Colonic mucosa (tissue), 4 donors: ENCODE measurements at regions not wholly inside any gene's neighbourhood (a gene's known extent, or its start where the extent isn't known, plus 50 kb on each side); places are given as distances from the start of the nearest gene placed in this dataset.

Experiments
- DNase-seq: peaks from one replicate; pipeline ENCODE4 v3.0.0-alpha.2; 2020
- H3K27ac ChIP-seq: fragments of 200-600 bp; one replicate; pipeline ENCODE4 v1.8.0; 2021
- H3K27me3 ChIP-seq: fragments of 200-600 bp; one replicate; pipeline ENCODE4 v1.8.0; 2021
- H3K36me3 ChIP-seq: fragments of 200-600 bp; one replicate; pipeline ENCODE4 v1.8.0; 2021
- H3K4me1 ChIP-seq: fragments of 200-600 bp; one replicate; pipeline ENCODE4 v1.8.0; 2021; ENCODE audit warnings: mild to moderate bottlenecking
- H3K4me3 ChIP-seq: fragments of 200-600 bp; one replicate; pipeline ENCODE4 v1.8.0; 2021
- H3K9ac ChIP-seq, 2 donors: one replicate each; pipeline ENCODE4 v1.7.0; 2013; ENCODE audit warnings: control low read depth in 2 of 2, low read depth in 2 of 2, low read length in 2 of 2
- H3K9me3 ChIP-seq: fragments of 200-600 bp; one replicate; pipeline ENCODE4 v1.8.0; 2021
- intact Hi-C: fragments of 100-400 bp; cut with DNase I; formaldehyde crosslinking; loops from one replicate; pipeline ENCODE4 v1.14.1; 2022
- TF ChIP-seq, protein P1 (sequence below): fragments of 200-600 bp; IDR thresholded peaks from one replicate; pipeline ENCODE4 v1.8.0; 2022; ENCODE audit warnings: antibody characterized with exemption, mild to moderate bottlenecking
- donor health status: healthy.
- donor health status: DM: no; HTN: no; CAD: no.
- donor health status: DM: no; HTN: no; CAD: no.

DNA sequence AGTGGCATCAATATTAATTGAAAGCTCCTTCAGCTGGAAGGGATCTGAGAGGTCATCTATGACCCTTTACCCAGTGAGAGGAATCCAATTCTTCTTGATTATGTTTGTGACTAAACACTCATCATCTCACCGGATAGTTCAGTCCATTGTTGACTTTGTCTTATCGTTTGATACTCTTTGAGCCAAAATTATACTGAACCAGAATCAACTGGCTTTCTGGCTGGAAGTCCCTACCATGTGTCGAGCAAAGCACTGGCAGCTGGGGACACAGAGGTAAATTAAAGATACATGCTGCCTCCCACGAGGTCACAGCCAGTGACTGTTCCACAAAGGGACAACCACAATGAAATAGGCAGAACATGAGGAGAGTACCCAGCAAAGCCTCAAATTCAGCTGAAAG, 91.4 kb upstream of the FHL2 start:
- no peak overlapping the region for H3K9ac ChIP-seq
- no peak overlapping the region for H3K4me3 ChIP-seq
- TF ChIP-seq, protein P1, sequence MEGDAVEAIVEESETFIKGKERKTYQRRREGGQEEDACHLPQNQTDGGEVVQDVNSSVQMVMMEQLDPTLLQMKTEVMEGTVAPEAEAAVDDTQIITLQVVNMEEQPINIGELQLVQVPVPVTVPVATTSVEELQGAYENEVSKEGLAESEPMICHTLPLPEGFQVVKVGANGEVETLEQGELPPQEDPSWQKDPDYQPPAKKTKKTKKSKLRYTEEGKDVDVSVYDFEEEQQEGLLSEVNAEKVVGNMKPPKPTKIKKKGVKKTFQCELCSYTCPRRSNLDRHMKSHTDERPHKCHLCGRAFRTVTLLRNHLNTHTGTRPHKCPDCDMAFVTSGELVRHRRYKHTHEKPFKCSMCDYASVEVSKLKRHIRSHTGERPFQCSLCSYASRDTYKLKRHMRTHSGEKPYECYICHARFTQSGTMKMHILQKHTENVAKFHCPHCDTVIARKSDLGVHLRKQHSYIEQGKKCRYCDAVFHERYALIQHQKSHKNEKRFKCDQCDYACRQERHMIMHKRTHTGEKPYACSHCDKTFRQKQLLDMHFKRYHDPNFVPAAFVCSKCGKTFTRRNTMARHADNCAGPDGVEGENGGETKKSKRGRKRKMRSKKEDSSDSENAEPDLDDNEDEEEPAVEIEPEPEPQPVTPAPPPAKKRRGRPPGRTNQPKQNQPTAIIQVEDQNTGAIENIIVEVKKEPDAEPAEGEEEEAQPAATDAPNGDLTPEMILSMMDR, result no peak
- DNase-seq, result no peak
- H3K36me3 ChIP-seq, result no peaks in the 10 kb centered on the region
- H3K27ac ChIP-seq, result no peak overlapping the region
- no peaks in the 10 kb centered on the region for H3K9me3 ChIP-seq
- H3K27me3 ChIP-seq, result no peaks in the 10 kb centered on the region
- intact Hi-C loops, result no loop called here
- no peaks in the 10 kb centered on the region for H3K4me1 ChIP-seq

DNA sequence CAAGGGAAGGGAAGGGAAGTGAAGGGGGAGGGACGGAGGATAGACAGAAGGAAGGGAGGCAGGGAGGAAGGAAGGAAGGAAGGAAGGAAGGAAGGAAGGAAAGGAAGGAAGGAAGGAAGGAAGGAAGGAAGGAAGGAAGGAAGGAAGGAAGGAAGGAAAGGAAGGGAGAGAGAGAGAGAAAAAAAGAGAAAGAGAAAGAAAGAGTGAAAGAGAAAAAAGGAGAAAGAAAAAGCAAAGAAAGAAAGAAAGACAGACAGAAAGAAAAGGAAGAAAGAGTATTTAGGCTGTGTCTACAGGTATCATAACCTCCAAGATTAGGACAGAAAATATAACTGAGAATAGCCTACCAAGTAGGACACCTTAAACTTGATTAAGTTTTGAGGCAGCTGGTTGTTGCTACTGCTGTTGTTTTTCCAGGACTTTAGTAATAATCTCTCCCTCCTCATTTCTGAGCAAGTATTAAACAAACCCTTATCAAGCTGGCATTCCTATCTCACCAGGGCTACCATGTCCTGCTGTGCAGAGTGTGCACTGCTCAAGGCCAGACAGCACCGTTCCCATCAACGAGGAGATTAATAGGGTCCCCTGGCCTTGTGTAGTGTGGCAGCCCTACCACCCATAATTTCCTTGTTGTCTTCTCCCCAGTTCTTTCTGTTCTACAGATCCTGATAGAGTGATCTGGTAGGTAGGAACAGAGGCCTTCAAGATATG, 90.5 kb upstream of the FHL2 start:
- Histone ChIP-seq H3K9ac (no peak overlapping the region), H3K36me3 (no peaks in the 10 kb centered on the region), H3K27me3 (no peaks in the 10 kb centered on the region), H3K9me3 (no peaks in the 10 kb centered on the region), H3K27ac (no peak overlapping the region), H3K4me3 (no peak overlapping the region), H3K4me1 (no peaks in the 10 kb centered on the region)
- no peak for DNase-seq
- intact Hi-C loops, result no loop called here
- TF ChIP-seq, protein P1, result no peak

DNA sequence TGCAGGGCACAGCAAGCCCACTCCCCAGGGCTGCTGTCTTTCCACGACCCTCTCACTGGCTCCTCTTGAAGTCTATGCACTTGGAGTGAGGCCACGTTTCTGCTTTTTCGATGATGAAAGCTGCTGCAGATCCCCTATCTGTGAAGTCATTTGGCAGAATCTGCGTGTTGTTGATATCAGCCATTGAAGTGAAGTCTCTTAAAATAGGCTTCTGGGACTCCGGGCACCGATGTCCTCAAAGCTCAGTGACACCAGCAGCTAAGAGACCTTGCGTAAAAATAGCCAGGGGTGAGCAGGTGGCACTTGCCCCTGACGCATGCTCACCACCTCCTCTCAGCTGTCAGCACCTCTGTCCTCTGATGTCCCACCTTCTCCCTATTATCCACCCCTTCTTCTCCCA, 89.4 kb upstream of the FHL2 start:
- no peak for DNase-seq
- Histone ChIP-seq H3K9me3 (no peaks in the 10 kb centered on the region), H3K36me3 (no peaks in the 10 kb centered on the region), H3K27me3 (no peaks in the 10 kb centered on the region), H3K4me3 (no peak overlapping the region), H3K4me1 (no peaks in the 10 kb centered on the region), H3K9ac (no peak overlapping the region), H3K27ac (no peak overlapping the region)
- intact Hi-C loops, result no loop called here
- TF ChIP-seq, protein P1, result no peak

DNA sequence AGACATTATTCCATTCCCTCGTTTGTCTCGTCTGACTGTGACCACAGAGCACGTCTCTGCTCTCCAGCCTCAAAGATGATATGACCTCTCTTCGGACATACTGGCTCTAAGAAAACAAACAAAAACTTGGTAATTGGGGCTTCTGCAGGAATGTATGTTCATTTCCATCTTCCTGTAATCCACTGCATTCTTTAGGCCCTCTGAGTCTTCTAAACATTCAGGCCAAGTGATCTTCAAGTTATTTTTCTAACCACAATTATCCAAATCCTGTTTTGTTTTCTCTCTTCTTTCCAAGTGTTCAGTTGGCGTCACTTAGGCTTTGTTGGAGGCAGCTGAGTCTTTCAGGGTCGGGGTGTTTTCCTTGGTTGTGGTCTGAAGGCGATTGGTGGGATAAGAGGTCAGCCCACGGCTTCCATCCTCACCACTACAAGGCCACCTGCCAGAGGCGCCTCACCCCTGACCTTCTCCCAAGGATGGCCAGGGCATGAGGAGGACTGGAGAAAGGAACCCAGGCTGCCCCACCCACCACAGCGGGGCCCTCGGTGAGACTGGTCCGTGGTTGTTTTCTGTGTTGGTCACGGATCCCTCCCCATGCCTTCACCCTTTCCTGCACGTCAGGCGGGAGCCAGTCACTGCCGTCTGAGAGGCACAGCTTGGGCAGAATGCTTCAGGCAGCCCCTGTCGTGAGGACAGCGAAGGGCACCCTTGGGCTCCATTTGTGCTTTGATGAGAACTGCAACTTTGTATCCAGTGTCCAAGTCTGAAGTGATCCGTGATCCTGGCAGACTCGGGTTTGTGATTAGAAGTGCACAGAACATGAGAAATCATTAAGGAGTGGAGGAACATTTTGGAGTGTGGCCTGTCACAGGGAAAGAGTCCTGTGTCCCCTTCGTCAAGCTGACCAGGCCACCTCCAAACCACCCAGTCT, 88.6 kb upstream of the FHL2 start:
- no peak overlapping the region for H3K4me3 ChIP-seq
- no peaks in the 10 kb centered on the region for H3K27me3 ChIP-seq
- intact Hi-C loops, result no loop called here
- DNase-seq, result no peak
- no peaks in the 10 kb centered on the region for H3K9me3 ChIP-seq
- H3K9ac ChIP-seq, result no peak overlapping the region
- no peaks in the 10 kb centered on the region for H3K4me1 ChIP-seq
- no peaks in the 10 kb centered on the region for H3K36me3 ChIP-seq
- no peak overlapping the region for H3K27ac ChIP-seq
- TF ChIP-seq, protein P1, result no peak

DNA sequence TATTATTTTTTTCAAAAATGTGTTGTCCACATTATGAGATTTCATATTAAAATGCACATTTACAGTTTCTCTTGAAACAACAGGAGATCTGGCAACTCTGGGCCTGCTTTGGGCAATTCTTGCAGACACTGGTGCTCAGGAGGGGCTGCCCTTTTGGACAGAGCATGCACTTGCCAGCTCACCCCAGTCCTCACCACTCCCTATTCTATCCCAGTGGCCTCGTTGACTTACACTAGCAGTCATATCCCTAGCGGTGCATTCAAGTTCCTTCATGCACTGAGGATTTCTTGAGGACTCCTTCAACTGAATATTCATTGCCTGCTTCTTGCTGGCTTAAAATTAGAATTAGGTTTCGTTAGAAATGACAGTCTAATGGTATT, 87.9 kb upstream of the FHL2 start:
- Histone ChIP-seq H3K9me3 (no peaks in the 10 kb centered on the region), H3K27me3 (no peaks in the 10 kb centered on the region), H3K27ac (no peak overlapping the region), H3K36me3 (no peaks in the 10 kb centered on the region), H3K4me3 (no peak overlapping the region), H3K9ac (no peak overlapping the region), H3K4me1 (no peaks in the 10 kb centered on the region)
- intact Hi-C loops, result no loop called here
- no peak for DNase-seq
- TF ChIP-seq, protein P1, result no peak
